ENCODE measurements at regions not wholly inside any gene's neighbourhood (a gene's known extent, or its start where the extent isn't known, plus 50 kb on each side); places are given as distances from the start of the nearest gene placed in this dataset.

- Histone ChIP-seq H4K8ac (ENCODE audit: low read length) (no peak overlapping the region), H3K4ac (ENCODE audit: low read depth in 1 of 2, low read length in 2 of 2) (no peak overlapping the region), H3K4me2 (ENCODE audit: low read length, poor library complexity, severe bottlenecking) (no peak overlapping the region), H3K18ac (ENCODE audit: low read depth in 1 of 2, low read length in 2 of 2) (no peak overlapping the region), H3K27ac (ENCODE audit: low read length, poor library complexity, severe bottlenecking) (no peak overlapping the region), H3K4me1 (ENCODE audit: control insufficient read depth, insufficient read depth, low read depth, low read length) (no peaks in the 10 kb centered on the region), H3K23ac (ENCODE audit: low read length in 2 of 2) (no peak overlapping the region), H2BK15ac (ENCODE audit: low read depth, poor library complexity, severe bottlenecking) (no peak overlapping the region), H3K14ac (ENCODE audit: low read length in 2 of 2) (no peak overlapping the region), H3K36me3 (ENCODE audit: control insufficient read depth in 1 of 2, insufficient read depth in 2 of 2, low read depth in 1 of 2, low read length in 2 of 2) (no peaks in the 10 kb centered on the region), H2BK12ac (ENCODE audit: low read length in 2 of 2) (no peak overlapping the region), H2AK5ac (ENCODE audit: low read length, severe bottlenecking) (no peak overlapping the region), H3K9me3 (ENCODE audit: control insufficient read depth, low read length) (no peaks in the 10 kb centered on the region), H4K91ac (ENCODE audit: low read length) (no peak overlapping the region), H3K79me1 (replicated peaks; ENCODE audit: low read length, poor library complexity, severe bottlenecking) (no peaks in the 10 kb centered on the region), H2BK120ac (ENCODE audit: low read depth, low read length) (no peak overlapping the region), H3K27me3 (ENCODE audit: control insufficient read depth in 1 of 2, insufficient read depth in 1 of 2, low read length in 2 of 2) (no peaks in the 10 kb centered on the region), H3K9ac (ENCODE audit: low read length) (no peak overlapping the region), H3K4me3 (ENCODE audit: insufficient read depth in 1 of 2, low read depth in 1 of 2, low read length in 2 of 2) (no peak overlapping the region), H2AFZ (ENCODE audit: low read depth, low read length) (no peak overlapping the region), H2BK5ac (ENCODE audit: low read depth, low read length, poor library complexity, severe bottlenecking) (no peak overlapping the region)
- no peak for DNase-seq
- WGBS = 69% methylated on average over 4 of the region's 4 CpGs
These were observed 176.8 kb downstream of the TUSC7 start for GRCh38 chr3:116886202-116886893.

- H3K9me3 ChIP-seq (ENCODE audit: control insufficient read depth, low read length) = no peaks in the 10 kb centered on the region
- WGBS = no CpG with 5 or more reads among the region's 2 CpGs
- H3K4me2 ChIP-seq (ENCODE audit: low read length, poor library complexity, severe bottlenecking) = no peak overlapping the region
- no peak overlapping the region for H2BK15ac ChIP-seq (ENCODE audit: low read depth, poor library complexity, severe bottlenecking)
- no peak overlapping the region for H3K9ac ChIP-seq (ENCODE audit: low read length)
- H3K14ac ChIP-seq (ENCODE audit: low read length in 2 of 2) = no peak overlapping the region
- no peak overlapping the region for H3K4ac ChIP-seq (ENCODE audit: low read depth in 1 of 2, low read length in 2 of 2)
- no peak overlapping the region for H4K91ac ChIP-seq (ENCODE audit: low read length)
- no peak overlapping the region for H3K27ac ChIP-seq (ENCODE audit: low read length, poor library complexity, severe bottlenecking)
- H2AFZ ChIP-seq (ENCODE audit: low read depth, low read length) = no peak overlapping the region
- H3K79me1 ChIP-seq (replicated peaks; ENCODE audit: low read length, poor library complexity, severe bottlenecking) = no peaks in the 10 kb centered on the region
- DNase-seq = no peak
- no peak overlapping the region for H2BK12ac ChIP-seq (ENCODE audit: low read length in 2 of 2)
- no peak overlapping the region for H3K18ac ChIP-seq (ENCODE audit: low read depth in 1 of 2, low read length in 2 of 2)
- no peaks in the 10 kb centered on the region for H3K4me1 ChIP-seq (ENCODE audit: control insufficient read depth, insufficient read depth, low read depth, low read length)
- H2AK5ac ChIP-seq (ENCODE audit: low read length, severe bottlenecking) = no peak overlapping the region
- no peak overlapping the region for H3K23ac ChIP-seq (ENCODE audit: low read length in 2 of 2)
- H3K36me3 ChIP-seq (ENCODE audit: control insufficient read depth in 1 of 2, insufficient read depth in 2 of 2, low read depth in 1 of 2, low read length in 2 of 2) = no peaks in the 10 kb centered on the region
- H3K27me3 ChIP-seq (ENCODE audit: control insufficient read depth in 1 of 2, insufficient read depth in 1 of 2, low read length in 2 of 2) = no peaks in the 10 kb centered on the region
- no peak overlapping the region for H2BK120ac ChIP-seq (ENCODE audit: low read depth, low read length)
- H3K4me3 ChIP-seq (ENCODE audit: insufficient read depth in 1 of 2, low read depth in 1 of 2, low read length in 2 of 2) = no peak overlapping the region
- H2BK5ac ChIP-seq (ENCODE audit: low read depth, low read length, poor library complexity, severe bottlenecking) = no peak overlapping the region
- no peak overlapping the region for H4K8ac ChIP-seq (ENCODE audit: low read length)
These were observed 186.5 kb downstream of the TUSC7 start for GRCh38 chr3:116896116-116896515.

GRCh38 chr3:116897382-116897781, 187.8 kb downstream of the TUSC7 start:
- H3K4ac ChIP-seq (ENCODE audit: low read depth in 1 of 2, low read length in 2 of 2) = no peak overlapping the region
- no peaks in the 10 kb centered on the region for H3K4me1 ChIP-seq (ENCODE audit: control insufficient read depth, insufficient read depth, low read depth, low read length)
- H4K8ac ChIP-seq (ENCODE audit: low read length) = no peak overlapping the region
- H3K23ac ChIP-seq (ENCODE audit: low read length in 2 of 2) = no peak overlapping the region
- H3K4me3 ChIP-seq (ENCODE audit: insufficient read depth in 1 of 2, low read depth in 1 of 2, low read length in 2 of 2) = no peak overlapping the region
- DNase-seq = peak; percentile 14
- H3K36me3 ChIP-seq (ENCODE audit: control insufficient read depth in 1 of 2, insufficient read depth in 2 of 2, low read depth in 1 of 2, low read length in 2 of 2) = no peaks in the 10 kb centered on the region
- no peak overlapping the region for H2BK5ac ChIP-seq (ENCODE audit: low read depth, low read length, poor library complexity, severe bottlenecking)
- H3K9ac ChIP-seq (ENCODE audit: low read length) = no peak overlapping the region
- H3K79me1 ChIP-seq (replicated peaks; ENCODE audit: low read length, poor library complexity, severe bottlenecking) = no peaks in the 10 kb centered on the region
- H2AFZ ChIP-seq (ENCODE audit: low read depth, low read length) = no peak overlapping the region
- no peak overlapping the region for H2BK15ac ChIP-seq (ENCODE audit: low read depth, poor library complexity, severe bottlenecking)
- H3K27ac ChIP-seq (ENCODE audit: low read length, poor library complexity, severe bottlenecking) = no peak overlapping the region
- H3K18ac ChIP-seq (ENCODE audit: low read depth in 1 of 2, low read length in 2 of 2) = no peak overlapping the region
- no peak overlapping the region for H4K91ac ChIP-seq (ENCODE audit: low read length)
- H3K4me2 ChIP-seq (ENCODE audit: low read length, poor library complexity, severe bottlenecking) = no peak overlapping the region
- H3K9me3 ChIP-seq (ENCODE audit: control insufficient read depth, low read length) = no peaks in the 10 kb centered on the region
- 100% methylated on average over 1 of the region's 3 CpGs for WGBS
- no peak overlapping the region for H2BK12ac ChIP-seq (ENCODE audit: low read length in 2 of 2)
- H3K27me3 ChIP-seq (ENCODE audit: control insufficient read depth in 1 of 2, insufficient read depth in 1 of 2, low read length in 2 of 2) = no peaks in the 10 kb centered on the region
- no peak overlapping the region for H2BK120ac ChIP-seq (ENCODE audit: low read depth, low read length)
- no peak overlapping the region for H3K14ac ChIP-seq (ENCODE audit: low read length in 2 of 2)
- H2AK5ac ChIP-seq (ENCODE audit: low read length, severe bottlenecking) = no peak overlapping the region

GRCh38 chr3:116899253-116899652, 189.7 kb downstream of the TUSC7 start:
- Histone ChIP-seq H3K23ac (ENCODE audit: low read length in 2 of 2) (no peak overlapping the region), H3K9ac (ENCODE audit: low read length) (no peak overlapping the region), H3K27me3 (ENCODE audit: control insufficient read depth in 1 of 2, insufficient read depth in 1 of 2, low read length in 2 of 2) (no peaks in the 10 kb centered on the region), H4K8ac (ENCODE audit: low read length) (no peak overlapping the region), H3K27ac (ENCODE audit: low read length, poor library complexity, severe bottlenecking) (no peak overlapping the region), H2BK15ac (ENCODE audit: low read depth, poor library complexity, severe bottlenecking) (no peak overlapping the region), H3K36me3 (ENCODE audit: control insufficient read depth in 1 of 2, insufficient read depth in 2 of 2, low read depth in 1 of 2, low read length in 2 of 2) (no peaks in the 10 kb centered on the region), H3K4me3 (ENCODE audit: insufficient read depth in 1 of 2, low read depth in 1 of 2, low read length in 2 of 2) (no peak overlapping the region), H3K4me1 (ENCODE audit: control insufficient read depth, insufficient read depth, low read depth, low read length) (no peaks in the 10 kb centered on the region), H3K4me2 (ENCODE audit: low read length, poor library complexity, severe bottlenecking) (no peak overlapping the region), H3K79me1 (replicated peaks; ENCODE audit: low read length, poor library complexity, severe bottlenecking) (no peaks in the 10 kb centered on the region), H2BK12ac (ENCODE audit: low read length in 2 of 2) (no peak overlapping the region), H2BK120ac (ENCODE audit: low read depth, low read length) (no peak overlapping the region), H3K14ac (ENCODE audit: low read length in 2 of 2) (no peak overlapping the region), H4K91ac (ENCODE audit: low read length) (no peak overlapping the region), H3K9me3 (ENCODE audit: control insufficient read depth, low read length) (no peaks in the 10 kb centered on the region), H3K18ac (ENCODE audit: low read depth in 1 of 2, low read length in 2 of 2) (no peak overlapping the region), H2AK5ac (ENCODE audit: low read length, severe bottlenecking) (no peak overlapping the region), H2AFZ (ENCODE audit: low read depth, low read length) (no peak overlapping the region), H3K4ac (ENCODE audit: low read depth in 1 of 2, low read length in 2 of 2) (no peak overlapping the region), H2BK5ac (ENCODE audit: low read depth, low read length, poor library complexity, severe bottlenecking) (no peak overlapping the region)
- WGBS = 80% methylated on average over 3 of the region's 4 CpGs
- DNase-seq = no peak

Measured in mesenchymal stem cell (in vitro differentiated cells and primary cell).